Neural cell (in vitro differentiated cells): ENCODE measurements at regions not wholly inside any gene's neighbourhood (a gene's known extent, or its start where the extent isn't known, plus 50 kb on each side); places are given as distances from the start of the nearest gene placed in this dataset.

Source experiments
- H2AFZ ChIP-seq: fragments of 200-600, 300-800 bp; sonication (generic), shearing (Covaris generic); 2 replicates; pipeline ENCODE4 v1.6.0; 2014; ENCODE audit warnings: low read depth, mild to moderate bottlenecking, antibody characterized with exemption, low read length, moderate library complexity
- H3F3A ChIP-seq: fragments of 200-600 bp; shearing (Covaris generic); 2 replicates; pipeline ENCODE4 v1.6.1; 2016; ENCODE audit warnings: mild to moderate bottlenecking, moderate library complexity, mixed read lengths, antibody characterized with exemption, low read length; ENCODE audit not compliant: insufficient read depth, poor library complexity, severe bottlenecking
- H3K27ac ChIP-seq: fragments of 200-600, 300-800 bp; sonication (generic), shearing (Covaris generic); 2 replicates; pipeline ENCODE4 v1.5.1; 2014; ENCODE audit warnings: mild to moderate bottlenecking, low read length, moderate library complexity
- H3K27me3 ChIP-seq: fragments of 300-800, 200-600 bp; sonication (generic), shearing (Covaris generic); 2 replicates; pipeline ENCODE4 v1.6.0; 2014; ENCODE audit warnings: mild to moderate bottlenecking, low read depth, low read length, moderate library complexity; ENCODE audit not compliant: insufficient read depth
- H3K36me3 ChIP-seq: fragments of 300-800, 200-600 bp; sonication (generic), shearing (Covaris generic); 2 replicates; pipeline ENCODE4 v1.5.1; 2014; ENCODE audit warnings: mild to moderate bottlenecking, antibody characterized with exemption, low read length, moderate library complexity; ENCODE audit not compliant: insufficient read depth
- H3K4me2 ChIP-seq: fragments of 300-800, 200-600 bp; sonication (generic), shearing (Covaris generic); 2 replicates; pipeline ENCODE4 v1.6.0; 2014; ENCODE audit warnings: mild to moderate bottlenecking, low read length
- H3K4me3 ChIP-seq: fragments of 300-800, 200-600 bp; sonication (generic), shearing (Covaris generic); 2 replicates; pipeline ENCODE4 v1.5.1; 2014; ENCODE audit warnings: mild to moderate bottlenecking, low read length, moderate library complexity
- H3K79me2 ChIP-seq: fragments of 200-600 bp; shearing (Covaris generic); replicated peaks from 2 replicates; pipeline ENCODE4 v1.6.0; 2014; ENCODE audit warnings: mild to moderate bottlenecking, low read length, moderate library complexity; ENCODE audit not compliant: insufficient read depth
- H3K9ac ChIP-seq: fragments of 300-800, 200-600 bp; sonication (generic), shearing (Covaris generic); 2 replicates; pipeline ENCODE4 v1.6.1; 2016; ENCODE audit warnings: mild to moderate bottlenecking, low read length, mixed read lengths
- H3K9me2 ChIP-seq: fragments of 200-600 bp; shearing (Covaris generic); 2 replicates; pipeline ENCODE4 v1.6.1; 2016; ENCODE audit warnings: mild to moderate bottlenecking, low read length, mixed read lengths; ENCODE audit not compliant: insufficient read depth
- H3K9me3 ChIP-seq: fragments of 200-600, 300-800 bp; sonication (generic), shearing (Covaris generic); 2 replicates; pipeline ENCODE4 v1.6.1; 2016; ENCODE audit warnings: mild to moderate bottlenecking, mixed run types, low read length, moderate library complexity, mixed read lengths
- H4K20me1 ChIP-seq: fragments of 200-600 bp; shearing (Covaris generic); 2 replicates; pipeline ENCODE4 v1.6.1; 2016; ENCODE audit warnings: mild to moderate bottlenecking, mixed run types; ENCODE audit not compliant: insufficient read depth
- EP300 ChIP-seq: fragments of 450-650 bp; conservative IDR thresholded peaks from 2 replicates; pipeline ENCODE4 v1.6.1; 2014; ENCODE audit warnings: antibody characterized with exemption, mild to moderate bottlenecking, moderate library complexity; ENCODE audit not compliant: poor library complexity, severe bottlenecking
- EZH2 ChIP-seq: fragments of 200-600, 300-800 bp; shearing (Covaris generic), sonication (generic); IDR thresholded peaks from 2 replicates; pipeline ENCODE4 v1.6.1; 2014; ENCODE audit warnings: antibody characterized with exemption, low read length, borderline replicate concordance, mild to moderate bottlenecking; ENCODE audit not compliant: insufficient read depth, poor library complexity, severe bottlenecking
- MXI1 ChIP-seq: fragments of 450-650 bp; conservative IDR thresholded peaks from 2 replicates; pipeline ENCODE4 v1.6.1; 2014; ENCODE audit warnings: antibody characterized with exemption, mild to moderate bottlenecking; ENCODE audit not compliant: poor library complexity, severe bottlenecking
- POLR2AphosphoS5 ChIP-seq: IDR thresholded peaks from 2 replicates; pipeline ENCODE4 v1.6.1; 2012
- REST ChIP-seq: IDR thresholded peaks from 2 replicates; pipeline ENCODE4 v1.6.1; 2012; ENCODE audit warnings: borderline replicate concordance
- SMC3 ChIP-seq: fragments of 450-650 bp; conservative IDR thresholded peaks from 2 replicates; pipeline ENCODE4 v1.6.1; 2014; ENCODE audit warnings: antibody characterized with exemption, mild to moderate bottlenecking, moderate library complexity; ENCODE audit not compliant: poor library complexity
- TAF1 ChIP-seq: IDR thresholded peaks from 2 replicates; pipeline ENCODE4 v1.6.1; 2012; ENCODE audit warnings: low read depth

GRCh38 chr19:46963093-46963734 is 56.4 kb upstream of the NPAS1 start:
- no peaks in the 10 kb centered on the region for H3K27me3 ChIP-seq
- no peaks in the 10 kb centered on the region for H3K9me3 ChIP-seq
- no peaks in the 10 kb centered on the region for H4K20me1 ChIP-seq
- H3F3A ChIP-seq = no peaks in the 10 kb centered on the region
- no peak overlapping the region for H3K27ac ChIP-seq
- no peak overlapping the region for H2AFZ ChIP-seq
- no peak overlapping the region for H3K9ac ChIP-seq
- H3K79me2 ChIP-seq = peaks cover 8% of the 10 kb centered on the region
- no peak overlapping the region for H3K4me3 ChIP-seq
- TF ChIP-seq MXI1 (no peak), REST (no peak), TAF1 (no peak), SMC3 (no peak), EP300 (no peak), POLR2AphosphoS5 (no peak)
- no peaks in the 10 kb centered on the region for H3K9me2 ChIP-seq
- H3K4me2 ChIP-seq = no peak overlapping the region
- H3K36me3 ChIP-seq = no peaks in the 10 kb centered on the region

GRCh38 chr19:46967578-46968032 is 52.0 kb upstream of the NPAS1 start:
- Histone ChIP-seq H3K9me3 (no peaks in the 10 kb centered on the region), H3K9ac (no peak overlapping the region), H3F3A (no peaks in the 10 kb centered on the region), H3K4me3 (no peak overlapping the region), H3K4me2 (no peak overlapping the region), H2AFZ (no peak overlapping the region), H4K20me1 (no peaks in the 10 kb centered on the region), H3K27me3 (no peaks in the 10 kb centered on the region), H3K27ac (no peak overlapping the region), H3K79me2 (no peaks in the 10 kb centered on the region), H3K36me3 (no peaks in the 10 kb centered on the region), H3K9me2 (no peaks in the 10 kb centered on the region)
- no peak for TF ChIP-seq EZH2
